HUES64 (cell line): ENCODE measurements at regions not wholly inside any gene's neighbourhood (a gene's known extent, or its start where the extent isn't known, plus 50 kb on each side); places are given as distances from the start of the nearest gene placed in this dataset.

Experiments used
- H3K27ac ChIP-seq: 2 replicates; pipeline ENCODE4 v1.7.0; 2013; ENCODE audit warnings: low read depth, low read length, inconsistent platforms
- H3K27me3 ChIP-seq: 2 replicates; pipeline ENCODE4 v1.6.1; 2013; ENCODE audit warnings: mild to moderate bottlenecking, low read length; ENCODE audit not compliant: insufficient read depth
- H3K36me3 ChIP-seq: 2 replicates; pipeline ENCODE4 v1.6.1; 2013; ENCODE audit warnings: mild to moderate bottlenecking, low read length; ENCODE audit not compliant: insufficient read depth
- H3K4me1 ChIP-seq: 2 replicates; pipeline ENCODE4 v1.6.1; 2013; ENCODE audit warnings: mild to moderate bottlenecking, low read length, moderate library complexity; ENCODE audit not compliant: insufficient read depth
- H3K4me3 ChIP-seq: 2 replicates; pipeline ENCODE4 v1.5.1; 2013; ENCODE audit warnings: mild to moderate bottlenecking, low read length, moderate library complexity
- H3K9ac ChIP-seq: 2 replicates; pipeline ENCODE4 v1.6.1; 2013; ENCODE audit warnings: mild to moderate bottlenecking, low read depth, low read length
- H3K9me3 ChIP-seq: 2 replicates; pipeline ENCODE4 v1.6.1; 2013; ENCODE audit warnings: low read depth, low read length; ENCODE audit not compliant: insufficient read depth
- WGBS: fragments of 150-250, 120-280 bp; methylation state at CpG from one replicate; pipeline ENCODE4 v1.1.7; 2013; ENCODE audit warnings: missing lambda C conversion rate; 5-methylcytosine and 5-hydroxymethylcytosine counted together

DNA sequence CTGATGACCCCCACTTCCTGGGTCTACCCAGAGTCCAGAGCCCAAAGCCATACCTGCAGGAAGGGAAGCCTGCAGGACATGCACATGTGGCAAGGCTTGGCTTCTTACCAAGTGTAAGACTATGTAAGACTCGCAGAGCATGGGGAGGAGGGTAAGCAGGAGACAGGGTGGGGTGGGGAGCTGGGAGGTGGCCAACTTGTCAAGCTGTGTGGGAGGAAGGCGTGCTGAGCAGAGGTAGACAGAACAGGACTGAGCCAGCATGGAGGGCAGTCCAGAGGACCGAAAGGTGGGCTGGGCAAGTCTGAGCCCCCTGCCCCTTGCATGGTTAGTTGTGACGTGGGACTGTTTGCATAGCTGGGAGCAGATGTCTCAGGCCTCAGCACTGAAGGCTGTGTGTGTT lies 53.4 kb upstream of the RNF24 start:
- H3K9ac ChIP-seq, result no peak overlapping the region
- no peak overlapping the region for H3K27ac ChIP-seq
- H3K27me3 ChIP-seq, result no peaks in the 10 kb centered on the region
- H3K9me3 ChIP-seq, result no peaks in the 10 kb centered on the region
- H3K36me3 ChIP-seq, result no peaks in the 10 kb centered on the region
- no peak overlapping the region for H3K4me3 ChIP-seq
- peaks cover 17% of the 10 kb centered on the region for H3K4me1 ChIP-seq
- WGBS, result 76% methylated on average over 4 of the region's 4 CpGs

GRCh38 chr20:4067600-4068261 lies 52.4 kb upstream of the RNF24 start:
- Histone ChIP-seq H3K4me1 (peaks cover 19% of the 10 kb centered on the region), H3K27ac (no peak overlapping the region), H3K4me3 (no peak overlapping the region), H3K9ac (no peak overlapping the region), H3K27me3 (no peaks in the 10 kb centered on the region), H3K36me3 (no peaks in the 10 kb centered on the region), H3K9me3 (no peaks in the 10 kb centered on the region)
- 92% methylated on average over 8 of the region's 8 CpGs for WGBS

DNA sequence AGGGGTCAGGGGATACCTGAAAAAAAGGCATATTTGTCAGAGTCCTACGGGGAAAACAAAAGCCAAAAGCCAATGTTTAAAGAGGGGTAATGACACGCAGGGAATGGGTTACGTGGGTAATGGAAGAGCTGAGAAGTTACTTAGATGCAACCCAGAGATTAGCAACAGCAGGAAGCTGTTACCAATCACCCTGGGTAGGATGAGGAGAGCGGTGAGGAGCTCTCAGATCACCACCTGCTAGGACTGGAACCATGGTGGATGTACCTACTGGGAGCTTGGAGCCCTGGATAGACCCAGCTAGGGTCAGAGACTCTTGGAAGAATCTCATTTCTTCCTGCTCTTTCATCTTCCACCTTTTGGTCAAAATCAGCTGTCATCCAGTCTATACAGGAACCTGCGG lies 51.2 kb upstream of the RNF24 start:
- H3K9ac ChIP-seq, result no peak overlapping the region
- H3K27ac ChIP-seq, result no peak overlapping the region
- no peaks in the 10 kb centered on the region for H3K36me3 ChIP-seq
- H3K9me3 ChIP-seq, result no peaks in the 10 kb centered on the region
- no peaks in the 10 kb centered on the region for H3K27me3 ChIP-seq
- peaks cover 16% of the 10 kb centered on the region for H3K4me1 ChIP-seq
- H3K4me3 ChIP-seq, result no peak overlapping the region
- 89% methylated on average over 5 of the region's 5 CpGs for WGBS

- Histone ChIP-seq H3K4me1 (peaks cover 16% of the 10 kb centered on the region), H3K9me3 (no peaks in the 10 kb centered on the region), H3K4me3 (no peak overlapping the region), H3K36me3 (no peaks in the 10 kb centered on the region), H3K27ac (no peak overlapping the region), H3K9ac (no peak overlapping the region), H3K27me3 (no peaks in the 10 kb centered on the region)
- WGBS, result 94% methylated on average over 1 of the region's 2 CpGs
Observed at GRCh38 chr20:4065391-4065844, 50.1 kb upstream of the RNF24 start.
